Neural cell (in vitro differentiated cells): ENCODE measurements at regions not wholly inside any gene's neighbourhood (a gene's known extent, or its start where the extent isn't known, plus 50 kb on each side); places are given as distances from the start of the nearest gene placed in this dataset.

ENCODE experiments used
- H2AFZ ChIP-seq: fragments of 200-600, 300-800 bp; sonication (generic), shearing (Covaris generic); 2 replicates; pipeline ENCODE4 v1.6.0; 2014; ENCODE audit warnings: low read depth, mild to moderate bottlenecking, antibody characterized with exemption, low read length, moderate library complexity
- H3F3A ChIP-seq: fragments of 200-600 bp; shearing (Covaris generic); 2 replicates; pipeline ENCODE4 v1.6.1; 2016; ENCODE audit warnings: mild to moderate bottlenecking, moderate library complexity, mixed read lengths, antibody characterized with exemption, low read length; ENCODE audit not compliant: insufficient read depth, poor library complexity, severe bottlenecking
- H3K27ac ChIP-seq: fragments of 200-600, 300-800 bp; sonication (generic), shearing (Covaris generic); 2 replicates; pipeline ENCODE4 v1.5.1; 2014; ENCODE audit warnings: mild to moderate bottlenecking, low read length, moderate library complexity
- H3K27me3 ChIP-seq: fragments of 300-800, 200-600 bp; sonication (generic), shearing (Covaris generic); 2 replicates; pipeline ENCODE4 v1.6.0; 2014; ENCODE audit warnings: mild to moderate bottlenecking, low read depth, low read length, moderate library complexity; ENCODE audit not compliant: insufficient read depth
- H3K36me3 ChIP-seq: fragments of 300-800, 200-600 bp; sonication (generic), shearing (Covaris generic); 2 replicates; pipeline ENCODE4 v1.5.1; 2014; ENCODE audit warnings: mild to moderate bottlenecking, antibody characterized with exemption, low read length, moderate library complexity; ENCODE audit not compliant: insufficient read depth
- H3K4me2 ChIP-seq: fragments of 300-800, 200-600 bp; sonication (generic), shearing (Covaris generic); 2 replicates; pipeline ENCODE4 v1.6.0; 2014; ENCODE audit warnings: mild to moderate bottlenecking, low read length
- H3K4me3 ChIP-seq: fragments of 300-800, 200-600 bp; sonication (generic), shearing (Covaris generic); 2 replicates; pipeline ENCODE4 v1.5.1; 2014; ENCODE audit warnings: mild to moderate bottlenecking, low read length, moderate library complexity
- H3K79me2 ChIP-seq: fragments of 200-600 bp; shearing (Covaris generic); replicated peaks from 2 replicates; pipeline ENCODE4 v1.6.0; 2014; ENCODE audit warnings: mild to moderate bottlenecking, low read length, moderate library complexity; ENCODE audit not compliant: insufficient read depth
- H3K9ac ChIP-seq: fragments of 300-800, 200-600 bp; sonication (generic), shearing (Covaris generic); 2 replicates; pipeline ENCODE4 v1.6.1; 2016; ENCODE audit warnings: mild to moderate bottlenecking, low read length, mixed read lengths
- H3K9me2 ChIP-seq: fragments of 200-600 bp; shearing (Covaris generic); 2 replicates; pipeline ENCODE4 v1.6.1; 2016; ENCODE audit warnings: mild to moderate bottlenecking, low read length, mixed read lengths; ENCODE audit not compliant: insufficient read depth
- H3K9me3 ChIP-seq: fragments of 200-600, 300-800 bp; sonication (generic), shearing (Covaris generic); 2 replicates; pipeline ENCODE4 v1.6.1; 2016; ENCODE audit warnings: mild to moderate bottlenecking, mixed run types, low read length, moderate library complexity, mixed read lengths
- H4K20me1 ChIP-seq: fragments of 200-600 bp; shearing (Covaris generic); 2 replicates; pipeline ENCODE4 v1.6.1; 2016; ENCODE audit warnings: mild to moderate bottlenecking, mixed run types; ENCODE audit not compliant: insufficient read depth
- EP300 ChIP-seq: fragments of 450-650 bp; conservative IDR thresholded peaks from 2 replicates; pipeline ENCODE4 v1.6.1; 2014; ENCODE audit warnings: antibody characterized with exemption, mild to moderate bottlenecking, moderate library complexity; ENCODE audit not compliant: poor library complexity, severe bottlenecking
- EZH2 ChIP-seq: fragments of 200-600, 300-800 bp; shearing (Covaris generic), sonication (generic); IDR thresholded peaks from 2 replicates; pipeline ENCODE4 v1.6.1; 2014; ENCODE audit warnings: antibody characterized with exemption, low read length, borderline replicate concordance, mild to moderate bottlenecking; ENCODE audit not compliant: insufficient read depth, poor library complexity, severe bottlenecking
- MXI1 ChIP-seq: fragments of 450-650 bp; conservative IDR thresholded peaks from 2 replicates; pipeline ENCODE4 v1.6.1; 2014; ENCODE audit warnings: antibody characterized with exemption, mild to moderate bottlenecking; ENCODE audit not compliant: poor library complexity, severe bottlenecking
- POLR2AphosphoS5 ChIP-seq: IDR thresholded peaks from 2 replicates; pipeline ENCODE4 v1.6.1; 2012
- RAD21 ChIP-seq: fragments of 450-650 bp; conservative IDR thresholded peaks from 2 replicates; pipeline ENCODE4 v1.6.1; 2014; ENCODE audit warnings: antibody characterized with exemption, mild to moderate bottlenecking, moderate library complexity
- SMC3 ChIP-seq: fragments of 450-650 bp; conservative IDR thresholded peaks from 2 replicates; pipeline ENCODE4 v1.6.1; 2014; ENCODE audit warnings: antibody characterized with exemption, mild to moderate bottlenecking, moderate library complexity; ENCODE audit not compliant: poor library complexity
- TAF1 ChIP-seq: IDR thresholded peaks from 2 replicates; pipeline ENCODE4 v1.6.1; 2012; ENCODE audit warnings: low read depth
- TF ChIP-seq, protein P1 (sequence below): IDR thresholded peaks from 2 replicates; pipeline ENCODE4 v1.6.1; 2012; ENCODE audit warnings: borderline replicate concordance
- TF ChIP-seq, protein P2 (sequence below): fragments of 450-650 bp; IDR thresholded peaks from 2 replicates; pipeline ENCODE4 v1.5.1; 2014; ENCODE audit warnings: antibody characterized with exemption, mild to moderate bottlenecking, moderate library complexity; ENCODE audit not compliant: poor library complexity, severe bottlenecking

DNA sequence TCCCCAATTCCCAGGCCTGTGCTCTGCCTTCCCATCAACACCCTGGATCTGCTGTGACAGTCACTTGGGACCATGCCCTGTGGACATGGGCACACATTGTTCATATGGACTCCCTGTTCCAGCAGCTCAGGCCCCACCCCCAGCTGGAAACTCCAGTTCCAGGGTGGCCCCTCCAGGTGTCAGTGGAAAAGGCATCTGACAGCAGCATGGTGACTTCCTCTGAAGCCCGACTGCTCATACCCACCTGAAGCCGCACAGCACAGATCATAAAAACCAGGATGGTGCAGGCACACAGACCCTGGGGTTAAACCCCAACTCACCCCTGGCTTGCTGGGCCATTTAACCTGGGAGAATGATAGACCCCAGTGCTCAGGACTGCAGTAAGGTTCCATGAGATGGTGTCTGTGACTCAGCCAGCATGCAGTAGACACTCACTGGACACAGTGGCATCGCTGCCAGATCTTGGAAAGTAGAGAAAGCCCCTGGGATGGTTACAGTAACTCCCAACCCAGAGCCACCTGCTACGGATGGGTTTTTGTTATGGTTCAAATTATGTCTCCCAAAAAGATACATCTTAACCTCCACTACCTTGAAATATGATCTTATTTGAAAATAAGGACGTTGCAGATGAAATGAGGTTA, 72.6 kb upstream of the NANOS1 start:
- Histone ChIP-seq H3K27ac (no peak overlapping the region), H2AFZ (no peak overlapping the region), H3K79me2 (no peaks in the 10 kb centered on the region), H3K36me3 (no peaks in the 10 kb centered on the region), H3K9me2 (no peaks in the 10 kb centered on the region), H3K4me3 (no peak overlapping the region), H3F3A (no peaks in the 10 kb centered on the region), H3K27me3 (no peaks in the 10 kb centered on the region), H3K9me3 (no peaks in the 10 kb centered on the region), H3K4me2 (no peak overlapping the region), H4K20me1 (no peaks in the 10 kb centered on the region), H3K9ac (no peak overlapping the region)
- TF ChIP-seq TAF1 (no peak), SMC3 (no peak)
- TF ChIP-seq, protein P1, sequence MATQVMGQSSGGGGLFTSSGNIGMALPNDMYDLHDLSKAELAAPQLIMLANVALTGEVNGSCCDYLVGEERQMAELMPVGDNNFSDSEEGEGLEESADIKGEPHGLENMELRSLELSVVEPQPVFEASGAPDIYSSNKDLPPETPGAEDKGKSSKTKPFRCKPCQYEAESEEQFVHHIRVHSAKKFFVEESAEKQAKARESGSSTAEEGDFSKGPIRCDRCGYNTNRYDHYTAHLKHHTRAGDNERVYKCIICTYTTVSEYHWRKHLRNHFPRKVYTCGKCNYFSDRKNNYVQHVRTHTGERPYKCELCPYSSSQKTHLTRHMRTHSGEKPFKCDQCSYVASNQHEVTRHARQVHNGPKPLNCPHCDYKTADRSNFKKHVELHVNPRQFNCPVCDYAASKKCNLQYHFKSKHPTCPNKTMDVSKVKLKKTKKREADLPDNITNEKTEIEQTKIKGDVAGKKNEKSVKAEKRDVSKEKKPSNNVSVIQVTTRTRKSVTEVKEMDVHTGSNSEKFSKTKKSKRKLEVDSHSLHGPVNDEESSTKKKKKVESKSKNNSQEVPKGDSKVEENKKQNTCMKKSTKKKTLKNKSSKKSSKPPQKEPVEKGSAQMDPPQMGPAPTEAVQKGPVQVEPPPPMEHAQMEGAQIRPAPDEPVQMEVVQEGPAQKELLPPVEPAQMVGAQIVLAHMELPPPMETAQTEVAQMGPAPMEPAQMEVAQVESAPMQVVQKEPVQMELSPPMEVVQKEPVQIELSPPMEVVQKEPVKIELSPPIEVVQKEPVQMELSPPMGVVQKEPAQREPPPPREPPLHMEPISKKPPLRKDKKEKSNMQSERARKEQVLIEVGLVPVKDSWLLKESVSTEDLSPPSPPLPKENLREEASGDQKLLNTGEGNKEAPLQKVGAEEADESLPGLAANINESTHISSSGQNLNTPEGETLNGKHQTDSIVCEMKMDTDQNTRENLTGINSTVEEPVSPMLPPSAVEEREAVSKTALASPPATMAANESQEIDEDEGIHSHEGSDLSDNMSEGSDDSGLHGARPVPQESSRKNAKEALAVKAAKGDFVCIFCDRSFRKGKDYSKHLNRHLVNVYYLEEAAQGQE: no peak

DNA sequence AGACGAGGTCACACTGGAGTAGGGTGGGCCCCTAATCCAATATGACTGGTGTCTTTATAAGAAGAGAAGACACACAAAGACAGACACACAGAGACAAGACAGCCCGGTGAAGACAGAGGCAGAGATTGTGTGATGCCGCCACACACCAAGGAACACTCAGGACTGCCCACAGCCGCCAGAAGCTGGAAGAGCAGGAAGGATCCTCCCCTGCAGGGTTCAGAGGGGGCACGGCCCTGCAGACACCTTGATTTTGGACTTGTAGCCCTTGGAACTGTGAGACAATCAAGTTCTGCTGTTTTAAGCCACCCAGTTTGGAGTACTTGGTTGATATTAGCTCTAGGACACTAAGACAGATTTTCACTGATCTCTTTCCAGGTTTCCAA, 72.1 kb upstream of the NANOS1 start:
- Histone ChIP-seq H3K27me3 (no peaks in the 10 kb centered on the region), H3K9ac (no peak overlapping the region), H3K27ac (no peak overlapping the region), H3K9me3 (no peaks in the 10 kb centered on the region), H3K4me3 (no peak overlapping the region), H3F3A (no peaks in the 10 kb centered on the region), H2AFZ (no peak overlapping the region), H4K20me1 (no peaks in the 10 kb centered on the region), H3K36me3 (no peaks in the 10 kb centered on the region), H3K4me2 (no peak overlapping the region), H3K79me2 (no peaks in the 10 kb centered on the region), H3K9me2 (no peaks in the 10 kb centered on the region)
- no peak for TF ChIP-seq TAF1
- no peak for TF ChIP-seq EZH2
- no peak for TF ChIP-seq MXI1
- TF ChIP-seq RAD21: no peak
- TF ChIP-seq, protein P1: no peak
- no peak for TF ChIP-seq SMC3
- TF ChIP-seq POLR2AphosphoS5: no peak
- TF ChIP-seq, protein P2, sequence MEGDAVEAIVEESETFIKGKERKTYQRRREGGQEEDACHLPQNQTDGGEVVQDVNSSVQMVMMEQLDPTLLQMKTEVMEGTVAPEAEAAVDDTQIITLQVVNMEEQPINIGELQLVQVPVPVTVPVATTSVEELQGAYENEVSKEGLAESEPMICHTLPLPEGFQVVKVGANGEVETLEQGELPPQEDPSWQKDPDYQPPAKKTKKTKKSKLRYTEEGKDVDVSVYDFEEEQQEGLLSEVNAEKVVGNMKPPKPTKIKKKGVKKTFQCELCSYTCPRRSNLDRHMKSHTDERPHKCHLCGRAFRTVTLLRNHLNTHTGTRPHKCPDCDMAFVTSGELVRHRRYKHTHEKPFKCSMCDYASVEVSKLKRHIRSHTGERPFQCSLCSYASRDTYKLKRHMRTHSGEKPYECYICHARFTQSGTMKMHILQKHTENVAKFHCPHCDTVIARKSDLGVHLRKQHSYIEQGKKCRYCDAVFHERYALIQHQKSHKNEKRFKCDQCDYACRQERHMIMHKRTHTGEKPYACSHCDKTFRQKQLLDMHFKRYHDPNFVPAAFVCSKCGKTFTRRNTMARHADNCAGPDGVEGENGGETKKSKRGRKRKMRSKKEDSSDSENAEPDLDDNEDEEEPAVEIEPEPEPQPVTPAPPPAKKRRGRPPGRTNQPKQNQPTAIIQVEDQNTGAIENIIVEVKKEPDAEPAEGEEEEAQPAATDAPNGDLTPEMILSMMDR: no peak
- no peak for TF ChIP-seq EP300
